SK-N-SH treated with all-trans-retinoic acid at 6 μM for 48 hours (cell line): ENCODE measurements at regions not wholly inside any gene's neighbourhood (a gene's known extent, or its start where the extent isn't known, plus 50 kb on each side); places are given as distances from the start of the nearest gene placed in this dataset.

Source experiments
- ARNTL ChIP-seq: fragments of 450-650 bp; formaldehyde crosslinking; IDR thresholded peaks from 2 replicates; pipeline ENCODE4 v1.5.0; 2020; ENCODE audit warnings: low read depth, mild to moderate bottlenecking, moderate library complexity, borderline replicate concordance
- BACH2 ChIP-seq: fragments of 250-450 bp; sonication (Bioruptor Pico); IDR thresholded peaks from 2 replicates; pipeline ENCODE4 v1.9.0; 2021; ENCODE audit warnings: mild to moderate bottlenecking, borderline replicate concordance
- ESRRG ChIP-seq: fragments of 250-450 bp; sonication (Bioruptor Pico); IDR thresholded peaks from 2 replicates; pipeline ENCODE4 v1.6.1; 2021; ENCODE audit warnings: mild to moderate bottlenecking
- GLIS3 ChIP-seq: fragments of 250-450 bp; sonication (Bioruptor Pico); IDR thresholded peaks from 2 replicates; pipeline ENCODE4 v1.5.0; 2020; ENCODE audit warnings: mild to moderate bottlenecking, moderate library complexity
- OSR1 ChIP-seq: fragments of 250-450 bp; sonication (Bioruptor Pico); IDR thresholded peaks from 2 replicates; pipeline ENCODE4 v1.8.0; 2022; ENCODE audit warnings: moderate library complexity, mild to moderate bottlenecking, inconsistent platforms
- PATZ1 ChIP-seq: fragments of 250-450 bp; sonication (Bioruptor Pico); IDR thresholded peaks from 2 replicates; pipeline ENCODE4 v1.8.0; 2020; ENCODE audit warnings: mild to moderate bottlenecking, moderate library complexity, borderline replicate concordance
- TSHZ2 ChIP-seq: fragments of 250-450 bp; sonication (Bioruptor Pico); IDR thresholded peaks from 2 replicates; pipeline ENCODE4 v1.5.0; 2020; ENCODE audit warnings: mild to moderate bottlenecking, moderate library complexity
- ZFP30 ChIP-seq: fragments of 450-650 bp; formaldehyde crosslinking; IDR thresholded peaks from 2 replicates; pipeline ENCODE4 v1.5.0; 2022; ENCODE audit warnings: mild to moderate bottlenecking, moderate library complexity
- ZNF8 ChIP-seq: fragments of 450-650 bp; formaldehyde crosslinking; IDR thresholded peaks from 2 replicates; pipeline ENCODE4 v1.5.0; 2020; ENCODE audit warnings: mild to moderate bottlenecking, moderate library complexity

GRCh38 chr2:240239325-240239724 lies 98.9 kb upstream of the OTOS start:
- TF ChIP-seq ZFP30 (CRISPR knock-in tag) (no peak), ZNF8 (no peak), TSHZ2 (CRISPR knock-in tag) (no peak), BACH2 (no peak), ESRRG (CRISPR knock-in tag) (no peak), GLIS3 (CRISPR knock-in tag) (no peak), PATZ1 (no peak), OSR1 (no peak), ARNTL (CRISPR knock-in tag) (no peak)
